HCT116 (cell line): ENCODE measurements at regions not wholly inside any gene's neighbourhood (a gene's known extent, or its start where the extent isn't known, plus 50 kb on each side); places are given as distances from the start of the nearest gene placed in this dataset.

ENCODE experiments used
- ATAC-seq: fragments of 200-7000 bp; cut with Tn5 transposase; 2 replicates; pipeline ENCODE4 v1.9.1; 2020; ENCODE audit warnings: mild to moderate bottlenecking, moderate library complexity
- BruUV-seq: library from RNA; stranded (reverse); fragments of 400-500 nt; replicated peaks from 2 replicates; lab custom pipeline; 2021; lab: Mats Ljungman, UMichigan
- CTCF ChIA-PET: fragments of 300-600 bp; sonication (Branson Sonifier 250); formaldehyde crosslinking; loops from one replicate; lab custom pipeline; 2021; ENCODE audit warnings: antibody characterized with exemption; lab: Charles Lee
- POLR2A ChIA-PET: fragments of 300-600, 350-600 bp; sonication (Branson Sonifier 250); formaldehyde crosslinking; loops from one replicate; lab custom pipeline; 2021; ENCODE audit warnings: antibody characterized with exemption; lab: Charles Lee
- RAD21 ChIA-PET, 2 experiments: fragments of 300-600 bp; sonication (Branson Sonifier 250); formaldehyde crosslinking; loops; one replicate each; lab custom pipeline; 2023; ENCODE audit warnings: low total read pairs in 2 of 2; ENCODE audit not compliant: uncharacterized antibody in 2 of 2, unreplicated experiment in 2 of 2, low non-redundant PET in 1 of 2; lab: Charles Lee
- DNase-seq: peaks from one replicate; pipeline ENCODE4 v3.0.0-alpha.2; 2010; ENCODE audit warnings: low read depth, low spot score
- H2AFZ ChIP-seq: fragments of 200-600 bp; shearing (Covaris generic), sonication (generic); 2 replicates; pipeline ENCODE4 v1.6.1; 2017; ENCODE audit warnings: low read depth, mixed run types, mixed read lengths, antibody characterized with exemption, low read length; ENCODE audit not compliant: poor library complexity, severe bottlenecking
- H3K27ac ChIP-seq: 2 replicates; pipeline ENCODE4 v1.5.1; 2012; ENCODE audit warnings: low read depth, low read length
- H3K27me3 ChIP-seq: fragments of 200-600 bp; sonication (generic); 2 replicates; pipeline ENCODE4 v1.6.1; 2016; ENCODE audit warnings: mixed run types, low read length, mixed read lengths; ENCODE audit not compliant: insufficient read depth
- H3K36me3 ChIP-seq, 2 experiments: fragments of 200-500 bp in 1 of 2; fragments of 200-600 bp in 1 of 2; sonication (Bioruptor generic) in 1 of 2; sonication (generic) in 1 of 2; 2 replicates each; pipeline versions ENCODE4 v1.5.1 to v1.6.1; 2014 to 2016; ENCODE audit warnings: low read length in 2 of 2, inconsistent platforms in 1 of 2, mixed read lengths in 1 of 2, mixed run types in 1 of 2; ENCODE audit not compliant: insufficient read depth in 2 of 2, control insufficient read depth in 1 of 2
- H3K4me1 ChIP-seq, 2 experiments: fragments of 200-600 bp in 1 of 2; sonication (generic) in 1 of 2; 2 replicates each; pipeline versions ENCODE4 v1.5.1 to v1.6.1; 2012 to 2017; ENCODE audit warnings: low read length in 2 of 2, inconsistent platforms in 1 of 2, mild to moderate bottlenecking in 1 of 2, mixed read lengths in 1 of 2, mixed run types in 1 of 2, moderate library complexity in 1 of 2; ENCODE audit not compliant: insufficient read depth in 2 of 2, control insufficient read depth in 1 of 2
- H3K4me2 ChIP-seq: fragments of 200-600 bp; sonication (generic); 2 replicates; pipeline ENCODE4 v1.6.1; 2017; ENCODE audit warnings: mixed run types, low read length, mixed read lengths
- H3K4me3 ChIP-seq, 2 experiments: fragments of 200-600 bp in 1 of 2; sonication (generic) in 1 of 2; replicated peaks in 1 of 2; 2 replicates each; pipeline ENCODE4 v1.5.1; 2011 to 2016; ENCODE audit warnings: low read length in 2 of 2, control low read depth in 1 of 2, low read depth in 1 of 2, mild to moderate bottlenecking in 1 of 2, mixed read lengths in 1 of 2, mixed run types in 1 of 2
- H3K79me2 ChIP-seq: fragments of 200-600 bp; sonication (generic); 2 replicates; pipeline ENCODE4 v1.6.1; 2017; ENCODE audit warnings: mild to moderate bottlenecking, mixed run types, low read length, moderate library complexity, mixed read lengths; ENCODE audit not compliant: insufficient read depth
- H3K9ac ChIP-seq: fragments of 200-600 bp; sonication (generic); 2 replicates; pipeline ENCODE4 v1.6.1; 2016; ENCODE audit warnings: low read length, mixed read lengths
- H3K9me2 ChIP-seq: fragments of 200-600 bp; sonication (generic), shearing (Covaris generic); 2 replicates; pipeline ENCODE4 v1.6.1; 2017; ENCODE audit warnings: mixed run types, mild to moderate bottlenecking, moderate library complexity; ENCODE audit not compliant: insufficient read depth
- H3K9me3 ChIP-seq, 2 experiments: fragments of 200-500 bp in 1 of 2; fragments of 200-600 bp in 1 of 2; sonication (Bioruptor generic) in 1 of 2; sonication (generic) in 1 of 2; 2 replicates each; pipeline ENCODE4 v1.6.1; 2014 to 2017; ENCODE audit warnings: low read length in 2 of 2, mixed read lengths in 2 of 2, inconsistent platforms in 1 of 2, low read depth in 1 of 2, mild to moderate bottlenecking in 1 of 2, mixed run types in 1 of 2, moderate library complexity in 1 of 2; ENCODE audit not compliant: control insufficient read depth in 1 of 2, insufficient read depth in 1 of 2
- H4K20me1 ChIP-seq: fragments of 200-600 bp; sonication (generic), shearing (Covaris generic); 2 replicates; pipeline ENCODE4 v1.6.1; 2017; ENCODE audit warnings: mixed run types, mild to moderate bottlenecking, moderate library complexity; ENCODE audit not compliant: insufficient read depth
- ATF3 ChIP-seq: IDR thresholded peaks from 2 replicates; pipeline ENCODE4 v1.6.1; 2012
- CBX3 ChIP-seq: IDR thresholded peaks from 2 replicates; pipeline ENCODE4 v1.6.1; 2012; ENCODE audit warnings: low read depth
- CTCF ChIP-seq, 3 experiments: fragments of 200-600 bp in 1 of 3; sonication (generic) in 1 of 3; IDR thresholded peaks in 2 of 3; conservative IDR thresholded peaks in 1 of 3; 2 replicates each; pipeline ENCODE4 v1.5.1; 2012 to 2017; ENCODE audit warnings: low read depth in 2 of 3, low read length in 2 of 3, antibody characterized with exemption in 1 of 3, borderline replicate concordance in 1 of 3, control low read depth in 1 of 3, mild to moderate bottlenecking in 1 of 3, mixed read lengths in 1 of 3, mixed run types in 1 of 3, moderate library complexity in 1 of 3; ENCODE audit not compliant: insufficient read depth in 1 of 3
- ELF1 ChIP-seq: IDR thresholded peaks from 2 replicates; pipeline ENCODE4 v1.6.1; 2012; ENCODE audit warnings: low read depth, borderline replicate concordance
- EZH2 ChIP-seq: fragments of 200-600 bp; sonication (generic); IDR thresholded peaks from 2 replicates; pipeline ENCODE4 v1.6.1; 2017; ENCODE audit warnings: antibody characterized with exemption, mixed run types
- EZH2phosphoT487 ChIP-seq: fragments of 200-600 bp; IDR thresholded peaks from 2 replicates; pipeline ENCODE4 v1.6.1; 2018; ENCODE audit warnings: antibody characterized with exemption, borderline replicate concordance
- FOSL1 ChIP-seq: IDR thresholded peaks from 2 replicates; pipeline ENCODE4 v1.6.1; 2012; ENCODE audit warnings: low read depth
- MAX ChIP-seq: IDR thresholded peaks from 2 replicates; pipeline ENCODE4 v1.6.1; 2012
- POLR2A ChIP-seq: IDR thresholded peaks from 2 replicates; pipeline ENCODE4 v1.7.0; 2011; ENCODE audit warnings: borderline replicate concordance; ENCODE audit not compliant: insufficient read depth, insufficient read length; ENCODE audit errors: extremely low read depth
- REST ChIP-seq: IDR thresholded peaks from 2 replicates; pipeline ENCODE4 v1.6.1; 2012; ENCODE audit warnings: low read depth
- SIN3A ChIP-seq: IDR thresholded peaks from 2 replicates; pipeline ENCODE4 v1.6.1; 2012; ENCODE audit warnings: low read depth
- TCF7L2 ChIP-seq: IDR thresholded peaks from 2 replicates; pipeline ENCODE4 v1.7.0; 2011; ENCODE audit warnings: borderline replicate concordance, inconsistent platforms; ENCODE audit not compliant: insufficient read depth, insufficient read length; ENCODE audit errors: extremely low read depth
- YY1 ChIP-seq: IDR thresholded peaks from 2 replicates; pipeline ENCODE4 v1.6.1; 2011; ENCODE audit warnings: low read length, low read depth, moderate library complexity, mild to moderate bottlenecking; ENCODE audit not compliant: insufficient replicate concordance; ENCODE audit errors: extremely low read depth
- ZBTB33 ChIP-seq: IDR thresholded peaks from 2 replicates; pipeline ENCODE4 v1.6.1; 2011; ENCODE audit warnings: mild to moderate bottlenecking, low read length, moderate library complexity; ENCODE audit not compliant: insufficient replicate concordance; ENCODE audit errors: extremely low read depth
- ZFX ChIP-seq: fragments of 450-650 bp; IDR thresholded peaks from 2 replicates; pipeline ENCODE4 v1.6.1; 2017
- ZNF274 ChIP-seq: fragments of 200-500 bp; sonication (Bioruptor generic); IDR thresholded peaks from 2 replicates; pipeline ENCODE4 v1.6.1; 2014; ENCODE audit warnings: mild to moderate bottlenecking, low read depth, low read length, inconsistent platforms
- intact Hi-C: fragments of 100-400 bp; cut with micrococcal nuclease; formaldehyde crosslinking; loops from 2 replicates; pipeline ENCODE4 v1.10.0; 2022

GRCh38 chr3:13745636-13746035 lies 134.2 kb downstream of the WNT7A start:
- no peak overlapping the region for H3K4me3 ChIP-seq
- POLR2A ChIA-PET = no interaction called here
- no peak overlapping the region for H3K4me2 ChIP-seq
- H3K4me1 ChIP-seq = no peaks in the 10 kb centered on the region
- H4K20me1 ChIP-seq = no peaks in the 10 kb centered on the region
- no peak overlapping the region for H3K9ac ChIP-seq
- no peaks in the 10 kb centered on the region for H3K9me2 ChIP-seq
- intact Hi-C loops = no loop called here
- H2AFZ ChIP-seq = no peak overlapping the region
- CTCF ChIA-PET = no interaction called here
- H3K9me3 ChIP-seq = no peaks in the 10 kb centered on the region
- TF ChIP-seq CTCF (IDR thresholded peaks at IDR 0.05 in 2 of 3, conservative IDR thresholded peaks at IDR 0.05 in 1 of 3; ENCODE audit: borderline replicate concordance in 1 of 3, insufficient read depth in 1 of 3, low read depth in 2 of 3, low read length in 2 of 3) = no peak
- TF ChIP-seq ZNF274 = no peak
- TF ChIP-seq FOSL1 = no peak
- no peak for TF ChIP-seq ELF1
- no peak for TF ChIP-seq ZFX
- no peak for TF ChIP-seq ZBTB33
- no peak for TF ChIP-seq POLR2A
- no peak for TF ChIP-seq REST
- TF ChIP-seq SIN3A = no peak
- TF ChIP-seq ATF3 = no peak
- TF ChIP-seq YY1 = no peak
- no peak for TF ChIP-seq MAX
- TF ChIP-seq EZH2 = no peak
- no peak for TF ChIP-seq CBX3
- TF ChIP-seq EZH2phosphoT487 = no peak
- TF ChIP-seq TCF7L2 = no peak
- RAD21 ChIA-PET = no interaction called here
- H3K27ac ChIP-seq = no peak overlapping the region
- H3K36me3 ChIP-seq = no peaks in the 10 kb centered on the region
- H3K79me2 ChIP-seq = no peaks in the 10 kb centered on the region
- H3K27me3 ChIP-seq = no peaks in the 10 kb centered on the region
- BruUV-seq = no TSS peak
- DNase-seq (no peak), ATAC-seq (no peak)
